IPS DF 6.9 (cell line): ENCODE measurements at regions not wholly inside any gene's neighbourhood (a gene's known extent, or its start where the extent isn't known, plus 50 kb on each side); places are given as distances from the start of the nearest gene placed in this dataset.
"Not testable (repeated sequence)": the region's sequence is repeated elsewhere in the genome, so short reads cannot be mapped to it uniquely, and the experiment has no call there.

Experiments
- DNase-seq: peaks from one replicate; pipeline ENCODE4 v3.0.0-alpha.2; 2013; ENCODE audit warnings: low read depth, low spot score
- H3K27ac ChIP-seq: one replicate; pipeline ENCODE4 v1.5.1; 2013; ENCODE audit warnings: low read length, control low read depth
- H3K27me3 ChIP-seq: 2 replicates; pipeline ENCODE4 v1.6.1; 2013; ENCODE audit warnings: mild to moderate bottlenecking, low read length; ENCODE audit not compliant: control insufficient read depth, insufficient read depth
- H3K36me3 ChIP-seq: 2 replicates; pipeline ENCODE4 v1.6.1; 2013; ENCODE audit warnings: low read length; ENCODE audit not compliant: control insufficient read depth, insufficient read depth
- H3K4me1 ChIP-seq: 2 replicates; pipeline ENCODE4 v1.6.1; 2013; ENCODE audit warnings: low read length; ENCODE audit not compliant: control insufficient read depth, insufficient read depth
- H3K4me3 ChIP-seq: 2 replicates; pipeline ENCODE4 v1.5.1; 2013; ENCODE audit warnings: mild to moderate bottlenecking, low read length
- H3K9me3 ChIP-seq: 2 replicates; pipeline ENCODE4 v1.6.1; 2013; ENCODE audit warnings: low read length, inconsistent platforms; ENCODE audit not compliant: control insufficient read depth, insufficient read depth
- WGBS: extraction: QIAGEN DNeasy Blood & Tissue Kit; methylation state at CpG from one replicate; pipeline ENCODE4 v1.1.7; 2013; ENCODE audit warnings: mixed read lengths, missing lambda C conversion rate; ENCODE audit not compliant: insufficient read length, insufficient coverage; 5-methylcytosine and 5-hydroxymethylcytosine counted together

DNA sequence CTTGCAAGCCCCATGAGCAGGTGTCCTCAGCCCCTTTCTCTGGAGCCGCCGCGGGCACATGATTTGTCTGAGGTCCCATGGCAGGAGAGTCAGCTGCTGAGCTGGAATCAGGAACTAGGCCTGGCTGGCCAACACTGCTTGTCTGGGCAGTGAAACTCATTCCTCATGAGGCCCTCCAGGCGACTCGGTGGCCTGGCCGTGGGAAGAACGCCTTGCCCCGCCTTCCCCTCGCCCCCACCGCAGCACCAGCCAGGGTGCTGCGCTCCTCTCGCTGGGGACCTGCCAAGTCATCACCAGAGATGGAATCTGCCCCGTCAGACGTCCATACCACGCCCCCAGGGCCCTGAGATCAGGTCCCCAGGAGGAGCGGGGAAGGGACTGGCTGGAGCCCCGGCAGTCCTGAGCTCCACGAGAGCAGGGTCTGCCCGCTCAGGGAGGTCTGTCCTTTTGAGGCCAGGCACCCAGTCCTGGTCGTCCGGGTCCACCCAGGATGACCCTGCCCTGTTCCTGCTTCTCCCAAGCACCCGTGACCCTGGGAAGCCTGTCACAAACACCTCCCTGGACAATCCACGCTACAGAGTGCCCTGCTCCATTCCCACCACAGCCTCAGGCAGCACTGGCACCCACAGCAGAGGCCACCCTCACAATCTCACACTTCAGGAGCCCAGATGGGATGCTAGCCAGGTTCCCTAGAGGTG is 5414.5 kb upstream of the TPTE start:
- not testable (repeated sequence) for H3K4me3 ChIP-seq, H3K27me3 ChIP-seq, H3K9me3 ChIP-seq, DNase-seq, H3K36me3 ChIP-seq, H3K4me1 ChIP-seq, H3K27ac ChIP-seq
- WGBS: no CpG with 5 or more reads among the region's 23 CpGs

- H3K4me1 ChIP-seq, H3K4me3 ChIP-seq, H3K27ac ChIP-seq, DNase-seq, H3K9me3 ChIP-seq, H3K36me3 ChIP-seq, H3K27me3 ChIP-seq: not testable (repeated sequence)
- WGBS: no CpG with 5 or more reads among the region's 20 CpGs
These were observed 5413.7 kb upstream of the TPTE start for GRCh38 chr21:5107637-5108036.

GRCh38 chr21:5108048-5108775 is 5413.2 kb upstream of the TPTE start:
- not testable (repeated sequence) for H3K27me3 ChIP-seq, H3K4me1 ChIP-seq, H3K9me3 ChIP-seq, H3K36me3 ChIP-seq, H3K27ac ChIP-seq, DNase-seq, H3K4me3 ChIP-seq
- WGBS: no CpG with 5 or more reads among the region's 19 CpGs

DNA sequence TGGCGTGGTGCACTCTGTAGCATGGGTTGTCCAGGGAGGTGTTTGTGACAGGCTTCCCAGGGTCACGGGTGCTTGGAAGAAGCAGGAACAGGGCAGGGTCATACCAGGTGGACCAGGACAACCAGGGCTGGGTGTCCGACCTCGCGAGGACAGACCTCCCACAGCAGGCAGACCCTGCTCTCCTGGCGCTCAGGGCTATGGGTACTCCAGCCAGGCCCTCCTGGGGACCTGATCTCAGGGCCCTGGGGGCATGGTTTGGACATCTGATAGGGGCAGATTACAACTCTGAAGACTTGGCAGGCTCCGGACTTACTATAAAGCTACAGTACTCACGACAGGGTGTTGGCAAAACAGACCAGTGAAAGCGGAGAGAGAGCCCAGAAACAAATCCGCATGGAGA is 5410.2 kb upstream of the TPTE start:
- not testable (repeated sequence) for H3K4me3 ChIP-seq, H3K9me3 ChIP-seq, DNase-seq, H3K36me3 ChIP-seq, H3K27me3 ChIP-seq, H3K4me1 ChIP-seq, H3K27ac ChIP-seq
- no CpG with 5 or more reads among the region's 10 CpGs for WGBS

DNA sequence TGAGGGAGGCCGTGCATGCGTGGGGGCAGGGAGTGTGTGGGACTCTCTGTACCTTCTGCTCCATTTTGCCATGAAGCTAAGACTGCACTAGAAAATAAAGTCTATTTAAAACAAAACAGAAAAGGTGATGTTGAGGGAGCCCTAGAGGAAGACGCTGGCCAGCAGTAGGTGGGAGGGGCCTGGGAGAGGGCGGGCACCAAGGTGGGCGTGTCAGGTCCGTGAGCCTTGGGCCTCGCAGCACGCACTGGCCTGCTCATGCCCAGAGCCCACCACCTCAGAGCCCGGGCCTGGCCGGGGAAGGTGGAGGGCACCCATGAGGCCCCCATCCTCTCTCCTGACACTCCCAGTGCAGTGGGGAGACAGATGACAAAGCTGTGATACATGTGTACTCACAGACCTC is 5408.3 kb upstream of the TPTE start:
- not testable (repeated sequence) for DNase-seq, H3K4me3 ChIP-seq, H3K4me1 ChIP-seq, H3K36me3 ChIP-seq, H3K27ac ChIP-seq, H3K27me3 ChIP-seq, H3K9me3 ChIP-seq
- no CpG with 5 or more reads among the region's 10 CpGs for WGBS

DNA sequence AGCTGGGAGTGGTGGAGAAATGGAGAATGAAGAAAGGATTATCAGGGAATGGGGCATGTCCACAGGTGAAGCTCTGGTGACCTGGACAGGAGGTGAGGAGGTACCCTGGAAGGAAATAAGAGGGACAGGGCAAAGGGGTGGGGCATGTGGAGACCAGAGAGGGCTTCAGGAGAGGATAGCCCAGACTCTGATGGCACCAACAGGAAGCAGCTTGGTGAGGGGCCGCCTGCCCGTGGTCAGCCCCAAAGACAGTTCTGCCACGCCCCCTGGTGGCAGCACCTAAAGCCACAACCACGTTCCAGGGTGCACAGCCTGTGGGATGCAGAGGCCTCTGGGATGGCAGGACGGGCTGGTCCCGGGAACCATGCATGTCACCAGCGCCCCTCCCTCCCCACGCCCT is 5406.9 kb upstream of the TPTE start:
- WGBS: no CpG with 5 or more reads among the region's 8 CpGs
- H3K36me3 ChIP-seq, H3K27me3 ChIP-seq, H3K9me3 ChIP-seq, H3K27ac ChIP-seq, H3K4me3 ChIP-seq, H3K4me1 ChIP-seq, DNase-seq: not testable (repeated sequence)

- WGBS: no CpG with 5 or more reads among the region's 24 CpGs
- H3K9me3 ChIP-seq, H3K36me3 ChIP-seq, H3K27me3 ChIP-seq, H3K4me1 ChIP-seq, H3K27ac ChIP-seq, DNase-seq, H3K4me3 ChIP-seq: not testable (repeated sequence)
These were observed 5406.3 kb upstream of the TPTE start for GRCh38 chr21:5114893-5115645.

DNA sequence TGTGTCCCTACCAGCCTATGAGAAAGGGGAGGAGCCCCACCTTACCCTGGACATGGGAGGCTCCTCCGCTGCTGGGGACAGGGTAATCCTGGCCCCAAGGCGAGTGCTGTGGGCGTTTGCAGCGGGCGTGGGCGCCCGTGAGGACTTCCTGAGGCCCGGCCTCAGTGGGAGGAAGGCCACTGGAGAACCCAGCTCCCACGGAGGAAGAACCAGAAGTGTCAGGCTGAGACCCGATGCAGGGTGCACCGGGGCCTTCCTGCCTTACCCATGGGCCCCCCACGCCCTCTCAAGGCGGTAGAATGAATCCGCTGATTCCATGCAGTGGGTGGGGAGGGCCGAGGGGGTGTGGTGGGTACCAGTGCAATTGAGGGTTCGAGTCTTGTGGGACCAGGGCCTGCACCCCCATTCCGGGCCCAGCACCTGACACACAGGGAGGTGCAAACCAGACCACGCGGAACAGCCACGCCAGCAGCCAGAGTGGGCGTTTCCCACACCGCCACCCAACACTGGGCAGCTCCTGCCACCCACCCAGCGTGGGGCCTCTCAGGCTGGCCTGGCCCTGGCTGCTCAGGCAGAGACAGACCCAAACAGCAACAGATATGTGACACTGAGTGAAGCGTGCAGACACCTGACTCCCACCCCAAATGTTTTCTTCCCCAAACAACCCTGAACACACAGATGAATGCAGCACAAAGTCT is 5405.6 kb upstream of the TPTE start:
- not testable (repeated sequence) for DNase-seq, H3K27ac ChIP-seq, H3K27me3 ChIP-seq, H3K4me3 ChIP-seq, H3K36me3 ChIP-seq, H3K4me1 ChIP-seq, H3K9me3 ChIP-seq
- WGBS: no CpG with 5 or more reads among the region's 24 CpGs

GRCh38 chr21:5116344-5117123 is 5404.8 kb upstream of the TPTE start:
- H3K4me1 ChIP-seq, DNase-seq, H3K27me3 ChIP-seq, H3K27ac ChIP-seq, H3K4me3 ChIP-seq, H3K36me3 ChIP-seq, H3K9me3 ChIP-seq: not testable (repeated sequence)
- WGBS: no CpG with 5 or more reads among the region's 19 CpGs

- WGBS: no CpG with 5 or more reads among the region's 15 CpGs
- not testable (repeated sequence) for H3K36me3 ChIP-seq
These were observed 5404.2 kb upstream of the TPTE start for GRCh38 chr21:5117135-5117534.

More at GRCh38 chr21:5117135-5117534, 5404.2 kb upstream of the TPTE start:
- not testable (repeated sequence) for H3K9me3 ChIP-seq, H3K27me3 ChIP-seq, H3K4me1 ChIP-seq, DNase-seq, H3K4me3 ChIP-seq, H3K27ac ChIP-seq
